Astrocyte (in vitro differentiated cells and primary cell): ENCODE measurements at regions not wholly inside any gene's neighbourhood (a gene's known extent, or its start where the extent isn't known, plus 50 kb on each side); places are given as distances from the start of the nearest gene placed in this dataset.

Source experiments
- CTCF ChIP-seq: IDR thresholded peaks from 2 replicates; pipeline ENCODE4 v1.5.1; 2011; ENCODE audit warnings: low read depth, mild to moderate bottlenecking, inconsistent platforms, low read length, moderate library complexity; ENCODE audit not compliant: insufficient read depth
- EZH2 ChIP-seq: IDR thresholded peaks from 2 replicates; pipeline ENCODE4 v1.6.1; 2012; ENCODE audit warnings: mild to moderate bottlenecking, low read length, inconsistent platforms; ENCODE audit not compliant: insufficient read depth

DNA sequence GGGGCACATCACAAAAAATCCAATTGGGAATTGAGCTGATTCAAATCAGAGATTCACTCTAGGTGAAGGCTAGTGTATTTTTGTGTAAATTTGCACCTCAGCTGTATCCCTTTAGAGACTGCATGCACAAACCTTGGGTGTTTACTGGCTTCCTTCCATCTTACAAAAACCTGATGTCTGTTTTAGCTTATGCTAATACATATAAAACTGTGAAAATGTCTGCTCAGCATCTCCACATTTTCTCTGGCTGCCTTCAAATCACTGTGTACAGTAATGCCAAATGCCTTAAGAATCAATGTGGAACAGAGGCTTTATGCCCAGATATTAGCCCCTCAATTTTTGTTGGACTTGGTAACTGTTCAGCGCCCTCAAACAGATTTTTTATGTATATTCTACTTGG, 675.8 kb upstream of the SLITRK6 start:
- no peak for TF ChIP-seq CTCF
- no peak for TF ChIP-seq EZH2
